ENCODE measurements at regions not wholly inside any gene's neighbourhood (a gene's known extent, or its start where the extent isn't known, plus 50 kb on each side); places are given as distances from the start of the nearest gene placed in this dataset.

DNA sequence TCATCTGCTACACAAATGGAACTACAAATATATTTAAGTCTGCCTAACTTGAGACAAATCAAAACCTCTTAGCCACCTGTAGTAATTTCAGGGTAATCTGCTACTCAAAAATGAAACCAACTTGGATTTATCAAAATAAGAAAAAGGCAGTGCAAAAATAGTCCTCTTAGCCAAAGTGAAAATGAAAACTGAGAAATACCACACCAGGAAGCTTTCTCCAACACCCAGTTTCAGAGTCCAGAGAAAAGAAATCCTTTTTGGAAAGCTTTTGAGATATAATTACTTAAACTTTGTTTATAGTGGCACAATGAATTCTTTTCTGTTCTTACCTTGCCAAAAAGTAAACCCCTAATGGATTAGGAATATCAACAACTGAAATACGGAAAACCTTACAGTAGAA lies 990.4 kb downstream of the EFNA5 start:
- FAIRE-seq (no peak), DNase-seq (ENCODE audit: low read depth, low spot score) (peak; percentile 60)
- peak overlapping the region in 1 of 3 experiments; percentile 26 for H3K4me3 ChIP-seq (replicated peaks in 1 of 3; ENCODE audit: insufficient read depth in 1 of 3, low read depth in 1 of 3, low read length in 3 of 3)
- POLR2A ChIA-PET, result no interaction called here
- peaks cover 3% of the 10 kb centered on the region for H3K4me1 ChIP-seq (ENCODE audit: control insufficient read depth, extremely low read depth, insufficient read depth, low read length)
- peak overlapping the region; percentile 58 for H2AFZ ChIP-seq (ENCODE audit: low read depth, low read length)
- peak overlapping the region; percentile 8 for H3K27ac ChIP-seq (ENCODE audit: insufficient read depth, low read depth, low read length)
- dilution Hi-C loops (cut with MboI; ENCODE audit: extremely low pct_ligation_motif_present, low sequenced_read_pairs), result no loop called here
- BruUV-seq (replicated peaks), result no TSS peak
- TF ChIP-seq, protein P1, sequence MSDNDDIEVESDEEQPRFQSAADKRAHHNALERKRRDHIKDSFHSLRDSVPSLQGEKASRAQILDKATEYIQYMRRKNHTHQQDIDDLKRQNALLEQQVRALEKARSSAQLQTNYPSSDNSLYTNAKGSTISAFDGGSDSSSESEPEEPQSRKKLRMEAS (IDR thresholded peaks at IDR 0.05; ENCODE audit: insufficient read depth, insufficient read length), result no peak
- TF ChIP-seq JUN (IDR thresholded peaks at IDR 0.05; ENCODE audit: borderline replicate concordance, insufficient read depth, insufficient read length, low read depth) (no peak), POLR2AphosphoS5 (IDR thresholded peaks at IDR 0.05; ENCODE audit: insufficient read depth, low read depth, low read length) (no peak), FOS (IDR thresholded peaks at IDR 0.05; ENCODE audit: borderline replicate concordance, insufficient read depth, low read length) (no peak), POLR2A (IDR thresholded peaks at IDR 0.05; ENCODE audit: low read depth, low read length) (no peak), MYC (IDR thresholded peaks at IDR 0.05; ENCODE audit: low read depth, low read length) (no peak), EZH2 (IDR thresholded peaks at IDR 0.05; ENCODE audit: borderline replicate concordance, low read depth, low read length, severe bottlenecking) (no peak), GATA2 (IDR thresholded peaks at IDR 0.05; ENCODE audit: insufficient read depth, insufficient read length, low read depth, low read length) (no peak)
- TF ChIP-seq, protein P2, sequence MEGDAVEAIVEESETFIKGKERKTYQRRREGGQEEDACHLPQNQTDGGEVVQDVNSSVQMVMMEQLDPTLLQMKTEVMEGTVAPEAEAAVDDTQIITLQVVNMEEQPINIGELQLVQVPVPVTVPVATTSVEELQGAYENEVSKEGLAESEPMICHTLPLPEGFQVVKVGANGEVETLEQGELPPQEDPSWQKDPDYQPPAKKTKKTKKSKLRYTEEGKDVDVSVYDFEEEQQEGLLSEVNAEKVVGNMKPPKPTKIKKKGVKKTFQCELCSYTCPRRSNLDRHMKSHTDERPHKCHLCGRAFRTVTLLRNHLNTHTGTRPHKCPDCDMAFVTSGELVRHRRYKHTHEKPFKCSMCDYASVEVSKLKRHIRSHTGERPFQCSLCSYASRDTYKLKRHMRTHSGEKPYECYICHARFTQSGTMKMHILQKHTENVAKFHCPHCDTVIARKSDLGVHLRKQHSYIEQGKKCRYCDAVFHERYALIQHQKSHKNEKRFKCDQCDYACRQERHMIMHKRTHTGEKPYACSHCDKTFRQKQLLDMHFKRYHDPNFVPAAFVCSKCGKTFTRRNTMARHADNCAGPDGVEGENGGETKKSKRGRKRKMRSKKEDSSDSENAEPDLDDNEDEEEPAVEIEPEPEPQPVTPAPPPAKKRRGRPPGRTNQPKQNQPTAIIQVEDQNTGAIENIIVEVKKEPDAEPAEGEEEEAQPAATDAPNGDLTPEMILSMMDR (IDR thresholded peaks at IDR 0.05; ENCODE audit: extremely low read depth in 1 of 2, insufficient read depth in 1 of 2, low read depth in 1 of 2, low read length in 2 of 2), result no peak
- no peaks in the 10 kb centered on the region for H3K27me3 ChIP-seq (ENCODE audit: control insufficient read depth in 2 of 2, insufficient read depth in 2 of 2, low read length in 2 of 2)
- H3K4me2 ChIP-seq (ENCODE audit: insufficient read depth, low read length), result peak overlapping the region; percentile 63
- no peaks in the 10 kb centered on the region for H3K79me2 ChIP-seq (ENCODE audit: control insufficient read depth, insufficient read depth, low read length)
- intact Hi-C loops (cut with micrococcal nuclease), result no loop called here
- CTCF ChIA-PET, result interaction anchor here (0.8 to 1.6 kb wide), 3 partner anchors 10 to 680 kb away, joined by 3 to 8 read pairs (median 5); no protein-coding TSS in a partner anchor
- H3K9ac ChIP-seq (replicated peaks; ENCODE audit: extremely low read depth, insufficient read depth, low read length), result no peak overlapping the region
- no peaks in the 10 kb centered on the region for H3K36me3 ChIP-seq (ENCODE audit: control insufficient read depth in 2 of 2, extremely low read depth in 1 of 2, insufficient read depth in 2 of 2, low read length in 2 of 2)
- H3K9me1 ChIP-seq (replicated peaks; ENCODE audit: control insufficient read depth, extremely low read depth, insufficient read depth, low read length), result no peaks in the 10 kb centered on the region
- H4K20me1 ChIP-seq (replicated peaks; ENCODE audit: control insufficient read depth, extremely low read depth, insufficient read depth, low read length), result no peaks in the 10 kb centered on the region
- no peaks in the 10 kb centered on the region for H3K9me3 ChIP-seq (replicated peaks; ENCODE audit: control insufficient read depth, insufficient read depth, low read length)

All from endothelial cell of umbilical vein (primary cell).